UCSD-AML1 (cell line): ENCODE measurements at regions not wholly inside any gene's neighbourhood (a gene's known extent, or its start where the extent isn't known, plus 50 kb on each side); places are given as distances from the start of the nearest gene placed in this dataset.

Source experiments
- DNase-seq: peaks from one replicate; lab custom pipeline; 2025; ENCODE audit not compliant: unreplicated experiment; lab: John Stamatoyannopoulos, UW

DNA sequence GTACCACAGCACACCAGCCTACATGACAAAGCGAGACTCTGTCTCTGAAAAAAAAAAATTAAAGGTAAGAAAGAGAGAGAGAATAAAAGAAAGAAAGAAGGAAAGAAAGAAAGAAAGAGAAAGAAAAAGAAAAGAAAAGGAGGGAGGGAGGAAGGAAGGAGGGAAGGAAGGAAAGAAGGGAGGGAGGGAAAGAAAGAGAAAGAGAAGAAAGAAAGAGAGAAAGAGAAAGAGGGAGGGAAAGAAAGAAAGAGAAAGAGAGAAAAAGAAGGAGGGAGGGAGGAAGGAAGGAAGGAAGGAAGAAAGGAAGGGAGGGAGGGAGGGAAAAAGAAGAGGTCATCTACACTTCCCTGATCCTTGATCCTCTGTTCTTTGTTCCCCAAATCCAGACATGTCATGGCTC is 104.8 kb upstream of the GJB5 start:
- DNase-seq, result no peak

DNA sequence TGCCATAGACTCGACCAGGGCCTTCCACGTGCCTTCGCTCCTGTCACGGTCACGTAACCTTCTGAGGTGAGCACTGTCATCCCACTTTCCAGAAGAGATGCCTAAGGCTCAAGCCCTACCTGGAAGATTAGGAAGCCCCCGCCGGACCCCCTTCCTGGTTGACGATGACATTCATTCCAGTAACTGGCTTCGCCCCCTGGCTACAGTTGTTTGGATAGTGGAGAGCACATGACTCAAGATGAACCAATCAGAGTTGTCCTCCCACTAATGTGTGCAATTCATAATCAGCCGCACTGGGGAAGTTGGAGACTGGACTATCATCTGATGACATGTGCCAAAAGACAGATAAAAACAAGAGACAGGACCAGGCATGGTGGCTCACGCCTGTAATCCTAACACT is 104.0 kb upstream of the GJB5 start:
- no peak for DNase-seq

DNA sequence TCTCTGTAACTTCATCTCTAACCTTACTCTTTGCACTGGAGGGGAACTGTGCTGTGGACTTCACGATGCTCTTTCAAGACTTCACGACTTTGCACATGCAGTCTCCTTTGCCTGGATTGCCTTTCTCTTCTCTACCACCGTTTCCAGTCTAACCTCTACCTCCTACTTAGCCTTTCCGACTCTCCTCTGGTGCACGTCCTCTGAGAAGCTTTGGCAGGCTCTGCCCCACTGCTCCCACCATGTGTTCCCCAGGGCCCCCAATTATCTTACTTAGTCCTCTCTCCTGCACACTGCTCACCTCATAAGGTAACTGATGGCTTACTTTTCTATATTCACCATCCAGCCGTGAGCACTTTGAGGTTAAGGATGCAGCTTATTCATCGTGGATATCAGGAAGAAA is 101.7 kb upstream of the GJB5 start:
- DNase-seq, result no peak

DNA sequence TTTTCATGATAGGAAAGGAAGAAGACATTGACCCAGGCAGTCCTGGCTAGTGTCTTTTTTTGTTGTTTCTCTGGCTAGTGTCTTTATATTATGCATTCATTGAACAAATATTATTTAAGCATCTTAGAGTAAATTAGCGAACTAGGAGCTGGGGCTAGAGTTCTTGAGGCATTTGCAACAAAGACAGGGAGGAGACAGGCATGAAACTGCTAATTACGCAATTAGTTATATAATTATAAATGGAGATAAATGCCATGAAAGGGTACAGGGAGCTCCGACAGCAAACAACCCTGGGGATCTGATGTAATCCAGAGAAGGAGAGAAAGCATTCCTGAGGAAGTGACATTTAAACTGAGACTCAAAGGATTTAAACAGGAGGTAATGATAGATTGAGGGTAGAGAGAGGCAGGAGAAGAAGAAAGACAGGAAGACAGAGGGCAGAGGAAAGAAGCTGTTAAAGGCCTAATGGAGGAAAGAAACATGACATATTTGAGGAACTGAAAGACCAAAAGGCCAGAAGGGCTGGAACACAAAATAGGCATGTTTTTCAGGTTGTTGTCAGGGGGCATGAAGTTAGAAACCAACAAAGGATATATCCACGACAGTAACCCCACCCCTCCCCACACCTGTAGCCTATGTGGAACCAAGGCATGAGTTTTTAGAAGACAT is 99.5 kb upstream of the GJB5 start:
- no peak for DNase-seq

DNA sequence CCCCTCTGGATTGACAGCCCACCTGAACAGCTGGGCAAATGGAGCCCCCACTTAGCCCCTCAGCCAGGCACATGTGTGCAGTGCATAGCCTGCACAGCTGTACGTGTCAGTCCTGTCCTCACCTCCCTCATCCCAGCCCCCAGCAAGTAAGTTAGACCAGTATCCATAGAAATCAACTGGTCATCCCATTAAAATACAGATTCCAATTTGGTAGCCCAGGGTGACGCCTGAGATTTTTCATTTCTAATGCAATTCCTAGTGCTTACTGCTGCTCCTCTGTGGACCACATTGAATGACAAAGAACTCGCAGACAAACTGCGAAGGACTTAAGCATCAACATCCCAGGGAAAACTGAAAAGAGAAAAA is 99.0 kb upstream of the GJB5 start:
- DNase-seq, result no peak

DNA sequence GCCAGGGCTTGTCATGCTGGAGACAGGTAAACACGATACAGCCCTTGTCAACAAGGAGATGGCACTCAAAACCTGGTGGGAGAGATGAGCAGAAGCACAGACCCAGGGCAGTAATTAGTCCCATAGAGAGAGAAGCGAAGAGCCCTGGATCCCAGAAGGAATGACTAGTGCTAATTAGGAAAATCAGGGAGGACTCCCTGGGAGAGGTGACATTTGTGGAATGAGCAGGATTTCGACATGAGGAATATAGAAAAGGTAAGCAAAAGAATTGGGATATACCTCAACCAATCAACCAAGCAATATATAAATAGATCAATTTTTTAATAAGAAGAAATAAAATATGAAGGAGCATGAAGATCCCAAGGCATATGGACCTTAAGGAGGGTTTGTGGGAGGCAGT is 98.5 kb upstream of the GJB5 start:
- DNase-seq, result no peak

DNA sequence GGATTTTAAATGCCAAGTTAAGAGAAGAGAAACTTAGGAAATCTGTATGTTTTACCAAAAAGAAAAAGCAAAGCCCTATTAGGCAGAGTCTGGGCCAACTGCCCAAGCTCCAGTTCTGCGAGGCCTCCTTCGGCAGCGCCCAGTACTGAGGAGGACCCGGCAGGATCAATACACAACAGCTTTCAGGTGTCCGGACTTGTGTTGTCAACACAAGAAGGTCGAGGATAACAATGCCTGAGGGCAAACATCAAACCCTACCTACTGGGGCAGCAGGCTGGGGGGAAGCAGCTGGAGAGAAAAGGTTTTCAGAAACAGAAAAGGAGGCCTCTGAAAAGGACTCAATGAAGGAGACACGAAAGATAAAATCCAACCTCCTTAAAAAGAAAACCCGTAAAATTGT is 98.1 kb upstream of the GJB5 start:
- DNase-seq, result no peak

DNA sequence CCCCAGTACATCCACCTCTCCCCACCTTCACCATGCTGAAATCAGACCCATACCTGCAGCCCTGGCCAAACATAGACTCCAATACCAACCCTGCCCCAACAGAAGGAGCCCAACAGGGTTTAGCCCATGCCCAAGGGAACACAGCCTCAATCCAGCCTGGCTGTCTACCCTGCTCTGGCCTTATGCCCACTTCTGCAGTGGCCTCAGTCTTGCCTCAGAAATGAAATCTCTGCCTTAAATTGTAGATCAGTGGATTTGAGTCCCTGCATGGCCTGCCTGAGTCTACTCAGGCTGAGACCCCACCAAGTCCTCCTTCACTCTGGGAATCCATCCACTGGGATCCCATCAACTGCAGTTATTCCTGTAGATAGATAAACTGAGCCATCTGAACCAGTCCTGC is 97.6 kb upstream of the GJB5 start:
- DNase-seq, result no peak

DNA sequence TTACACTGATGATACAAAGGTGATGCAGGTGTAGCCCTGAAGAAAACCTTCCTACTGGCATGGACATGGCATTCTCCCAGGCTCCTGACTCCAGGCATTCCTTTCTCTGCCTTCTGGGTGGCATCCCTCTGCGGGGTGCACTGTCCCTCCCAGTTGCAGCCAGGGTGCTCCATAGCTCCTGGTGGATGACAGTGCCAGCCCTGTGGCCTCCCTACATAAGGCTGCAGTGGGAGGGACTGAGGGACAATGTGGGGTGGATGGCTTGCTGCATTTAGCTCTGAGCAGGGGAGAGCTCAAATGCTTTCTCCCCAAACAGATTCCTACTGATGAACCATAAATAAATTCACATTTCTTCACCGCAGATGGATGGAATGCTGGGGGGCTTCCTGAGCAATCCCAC is 97.0 kb upstream of the GJB5 start:
- no peak for DNase-seq

DNA sequence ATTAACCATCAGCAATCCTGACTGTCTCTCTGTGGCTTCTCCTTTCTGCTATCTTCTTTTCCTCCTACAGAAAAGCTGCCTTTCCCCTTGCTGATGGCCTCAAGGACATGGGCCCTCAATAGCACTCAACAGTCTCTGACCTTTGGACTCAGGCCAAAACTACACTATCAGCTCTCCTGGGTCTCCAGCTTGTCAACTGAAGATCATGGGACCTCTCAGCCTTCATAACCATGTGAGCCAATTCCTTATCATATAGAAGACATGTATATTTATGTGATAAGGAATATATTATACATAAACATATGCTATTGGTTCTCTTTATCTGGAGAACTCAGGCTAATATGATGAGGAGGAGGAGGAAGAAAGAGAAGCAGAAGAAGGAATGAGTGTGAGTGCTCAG is 91.8 kb upstream of the GJB5 start:
- no peak for DNase-seq

DNA sequence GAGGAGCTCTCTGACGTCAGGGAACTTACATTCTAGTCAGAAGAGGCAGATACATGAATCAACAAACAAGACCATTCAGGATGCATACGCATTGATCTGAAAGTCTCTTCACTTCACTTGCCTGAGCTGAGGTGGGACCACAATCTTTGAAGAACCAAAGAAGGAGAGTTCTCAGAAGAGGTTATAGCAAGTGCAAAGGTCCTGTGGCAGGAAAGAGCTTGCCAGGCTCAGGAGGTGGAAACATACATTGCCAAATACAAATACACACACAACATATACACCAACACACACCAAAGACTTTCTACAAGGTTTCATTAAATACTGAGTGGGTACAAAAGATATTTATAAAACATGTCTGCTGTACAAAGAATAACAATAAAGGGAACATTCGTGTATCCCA is 86.8 kb upstream of the GJB5 start:
- no peak for DNase-seq

DNA sequence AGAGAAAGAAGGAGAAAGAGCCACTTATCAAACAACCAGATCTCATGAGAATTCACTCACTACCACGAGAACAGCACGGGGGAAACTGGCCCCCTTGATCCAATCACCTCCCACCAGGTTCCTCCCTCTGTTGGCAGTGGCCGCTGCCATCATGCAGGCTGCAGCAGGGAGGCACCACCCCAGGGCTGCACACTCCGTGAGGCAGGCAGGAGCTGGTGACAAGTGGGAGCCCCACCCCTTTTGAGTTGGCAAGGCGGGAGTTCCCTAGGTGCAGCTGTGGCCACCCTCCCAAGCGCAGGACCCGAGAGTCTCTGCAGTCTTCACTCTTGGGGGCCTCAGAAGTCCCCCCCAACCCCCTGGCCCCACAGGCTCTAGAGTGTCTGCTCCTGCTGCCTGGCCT is 83.9 kb upstream of the GJB5 start:
- DNase-seq, result no peak

DNA sequence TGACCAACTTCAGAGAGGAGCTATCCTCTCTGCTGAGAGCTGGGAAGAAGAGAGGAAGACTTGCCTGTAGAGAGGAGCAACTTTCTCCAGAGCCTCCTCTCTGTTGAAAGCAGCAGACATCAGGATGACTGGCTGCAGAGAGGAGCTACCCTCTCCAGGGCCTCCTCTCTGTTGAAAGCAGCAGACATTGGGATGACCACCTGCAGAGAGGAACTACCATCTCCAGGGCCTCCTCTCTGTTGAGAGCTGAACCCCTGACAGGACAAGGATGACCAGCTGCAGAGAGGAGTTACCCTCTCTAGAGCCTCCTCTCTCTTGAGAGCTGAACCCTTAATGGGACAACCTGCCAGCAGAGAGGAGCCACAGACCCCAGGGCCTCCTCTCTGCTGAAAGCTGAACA is 83.0 kb upstream of the GJB5 start:
- no peak for DNase-seq

DNA sequence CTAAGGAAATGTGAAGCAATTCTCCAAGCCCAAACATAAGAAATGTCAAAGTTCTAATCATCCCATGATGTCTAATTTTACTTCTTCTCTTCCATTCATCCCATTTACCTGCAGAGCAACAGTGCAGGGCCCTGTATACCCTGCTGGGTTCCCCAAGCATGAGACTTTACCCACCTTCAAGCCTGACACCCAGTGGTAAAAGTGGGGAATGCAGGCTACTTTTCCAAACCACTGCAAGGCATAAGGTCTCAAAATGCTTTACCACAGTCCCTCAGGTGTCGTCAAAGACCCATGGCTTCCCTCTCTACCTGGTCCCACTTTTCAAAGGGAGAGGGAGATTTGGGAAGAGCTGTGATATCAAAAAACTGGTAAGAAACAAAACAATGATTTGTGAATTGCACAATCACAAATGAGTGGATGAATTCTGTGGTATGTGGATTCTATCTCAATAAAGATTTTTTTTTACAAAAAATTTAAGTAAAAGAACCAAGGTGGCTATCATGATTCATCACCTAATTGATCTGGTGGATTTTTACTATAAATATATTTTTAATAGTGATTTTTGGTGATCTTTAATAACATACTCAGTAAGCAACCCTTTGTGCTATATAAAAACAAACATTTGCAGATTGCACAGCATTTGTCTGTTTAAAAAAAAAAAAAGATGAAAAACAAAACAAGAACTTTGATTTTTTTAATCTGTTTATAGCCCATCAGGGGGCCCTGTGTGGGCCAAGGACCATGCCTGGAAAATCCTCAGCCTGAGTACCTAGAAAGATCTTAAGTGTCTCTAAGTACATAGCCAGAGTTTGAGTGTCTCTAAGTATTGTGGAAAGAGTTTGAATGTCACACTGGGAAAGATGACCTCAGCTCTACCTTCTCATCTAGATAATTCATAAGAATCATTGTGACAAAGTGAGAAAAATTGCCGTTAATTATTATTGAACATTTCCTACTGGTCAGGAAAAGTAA is 73.1 kb upstream of the GJB5 start:
- DNase-seq, result peak; percentile 15

DNA sequence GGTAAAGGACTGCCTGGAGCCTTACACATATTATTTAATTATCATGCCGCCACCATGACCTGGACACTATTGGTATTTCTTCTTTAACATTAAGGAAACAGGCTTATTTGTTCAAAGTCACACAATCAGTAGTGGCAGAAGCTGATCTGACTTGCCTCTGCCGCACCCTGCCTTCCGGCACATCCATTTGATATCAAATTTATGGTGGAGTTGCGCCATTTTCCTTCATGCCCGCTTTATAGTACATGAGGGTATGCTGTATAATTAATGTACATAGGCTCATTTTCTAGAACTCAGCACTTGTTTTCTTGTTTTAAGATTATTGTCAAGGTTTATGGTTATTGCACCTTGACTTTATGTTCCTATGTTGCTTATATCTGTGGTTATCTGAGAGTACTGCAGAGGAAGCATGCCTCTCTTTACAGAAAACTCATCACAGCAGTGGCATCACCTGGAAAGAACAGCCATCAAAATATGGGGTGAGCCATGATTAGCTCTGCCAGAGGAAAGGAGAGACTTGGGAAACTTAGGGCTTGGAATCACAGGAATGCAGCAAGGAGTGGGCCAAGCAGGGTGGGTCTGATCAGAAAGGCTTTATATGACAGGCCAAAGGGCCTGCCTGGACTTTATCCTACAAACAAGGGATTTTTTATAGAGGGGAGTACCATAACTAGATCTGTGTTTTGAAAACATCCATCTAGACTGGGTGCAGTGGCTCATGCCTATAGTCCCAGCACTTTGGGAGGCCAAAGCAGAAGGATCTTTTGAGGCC is 72.2 kb upstream of the GJB5 start:
- no peak for DNase-seq

DNA sequence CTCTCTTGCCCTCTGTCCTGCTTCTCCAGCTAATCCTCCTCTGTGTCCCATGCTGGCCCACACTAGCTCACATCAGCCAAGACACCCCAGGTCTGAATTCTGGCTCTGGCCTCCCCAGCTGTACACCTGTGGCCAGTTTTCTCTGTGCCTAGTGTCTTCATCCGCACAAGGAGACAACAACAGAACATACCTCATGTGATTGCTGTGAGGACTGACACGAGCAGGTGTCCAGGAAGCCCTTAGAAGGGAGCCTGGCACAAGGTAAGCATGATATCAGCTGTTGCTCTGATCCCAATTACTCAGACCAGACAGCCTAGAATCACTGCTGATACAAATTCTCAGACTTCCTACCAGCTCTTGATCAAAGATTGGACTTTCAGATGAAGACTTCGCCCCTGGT is 71.2 kb upstream of the GJB5 start:
- no peak for DNase-seq

DNA sequence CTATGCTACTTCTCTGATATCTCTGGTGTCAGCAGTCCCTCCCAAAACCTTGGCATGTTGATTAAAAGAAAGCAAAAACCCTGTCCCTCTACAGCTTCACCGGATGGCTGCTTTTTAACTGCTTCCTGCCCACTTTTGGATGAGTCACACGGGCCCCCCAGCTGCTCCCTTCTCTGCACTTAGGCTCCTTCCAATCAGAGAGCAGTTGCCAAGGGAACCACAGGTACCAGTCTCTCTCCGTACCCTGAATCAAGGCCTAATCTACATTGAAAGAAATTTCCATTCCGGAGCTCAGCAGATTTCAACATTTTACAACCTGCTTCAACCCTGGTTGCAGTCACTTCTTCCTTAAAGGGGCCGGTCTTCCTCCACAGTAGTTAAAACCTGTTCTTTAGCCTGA is 70.6 kb upstream of the GJB5 start:
- no peak for DNase-seq

DNA sequence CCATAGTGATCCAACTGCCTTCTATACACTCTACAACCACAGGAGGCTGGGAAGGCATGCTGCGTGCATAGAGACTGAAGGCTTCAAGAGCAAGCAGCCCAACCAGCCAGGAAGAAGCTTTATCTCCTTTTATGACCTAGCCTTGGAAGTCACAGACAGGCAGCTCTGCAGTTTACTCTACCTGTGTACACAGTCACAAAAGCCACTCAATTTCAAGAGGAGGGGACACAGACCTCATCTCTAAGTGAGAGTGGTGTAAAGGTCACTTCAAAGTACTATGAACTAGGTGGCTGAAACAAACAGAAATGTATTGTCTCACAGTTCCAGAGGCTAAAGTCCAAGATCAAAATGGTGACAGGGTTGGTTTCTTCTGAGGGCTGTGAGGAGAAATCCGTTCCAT is 69.6 kb upstream of the GJB5 start:
- no peak for DNase-seq

DNA sequence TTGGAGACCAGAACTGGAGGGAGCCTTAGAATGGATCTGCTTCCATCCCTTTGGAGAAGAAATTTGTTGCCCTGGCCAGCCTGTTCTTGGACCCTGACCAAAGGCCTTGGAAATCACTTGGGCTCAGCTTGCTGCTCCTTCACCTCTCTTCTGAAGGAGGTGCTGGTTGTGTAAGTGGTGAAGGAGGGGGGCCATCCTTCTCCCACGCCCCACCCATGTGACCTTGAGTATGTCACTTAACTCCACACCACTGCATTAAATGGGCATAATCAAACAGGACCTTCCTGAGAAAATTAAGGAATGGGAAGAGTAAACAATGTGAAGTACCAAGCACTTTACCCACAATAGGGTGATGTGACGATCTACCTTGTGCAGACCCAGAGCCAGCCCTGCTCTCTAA is 68.3 kb upstream of the GJB5 start:
- no peak for DNase-seq

DNA sequence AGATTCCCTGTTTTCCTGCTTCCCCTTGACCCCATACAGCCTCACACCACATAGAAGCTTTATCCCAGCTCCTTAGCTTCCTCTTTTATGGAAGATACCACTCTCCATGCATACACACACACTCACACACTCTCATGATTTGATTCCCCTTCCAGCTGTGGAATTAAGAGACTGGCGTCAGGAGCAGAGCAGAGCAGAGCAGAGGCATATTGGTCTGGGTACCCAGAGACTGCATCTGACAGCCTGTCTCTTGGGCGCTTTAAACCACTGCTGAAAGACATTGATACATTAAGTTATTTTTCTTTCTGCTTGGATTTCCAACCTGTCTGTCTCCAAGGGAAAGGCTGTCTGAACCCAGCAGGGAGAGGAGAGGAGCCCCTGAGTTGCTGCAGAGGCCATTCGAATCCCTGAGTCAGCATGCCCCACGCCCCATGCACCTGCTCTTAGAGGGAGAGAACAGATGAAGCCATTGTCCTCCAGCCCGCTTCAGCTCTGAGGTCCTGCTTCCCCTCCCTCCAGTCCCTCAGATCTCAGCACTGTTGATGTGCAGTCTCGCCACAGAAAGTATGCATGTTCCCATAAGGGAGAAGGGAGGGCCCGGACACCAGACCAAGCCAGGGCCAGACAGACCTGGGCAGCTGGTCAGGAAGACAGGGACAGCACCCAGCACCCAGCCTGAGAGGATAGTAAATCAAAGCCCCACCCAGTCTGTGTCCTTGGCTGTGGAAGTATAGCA is 66.7 kb upstream of the GJB5 start:
- no peak for DNase-seq

DNA sequence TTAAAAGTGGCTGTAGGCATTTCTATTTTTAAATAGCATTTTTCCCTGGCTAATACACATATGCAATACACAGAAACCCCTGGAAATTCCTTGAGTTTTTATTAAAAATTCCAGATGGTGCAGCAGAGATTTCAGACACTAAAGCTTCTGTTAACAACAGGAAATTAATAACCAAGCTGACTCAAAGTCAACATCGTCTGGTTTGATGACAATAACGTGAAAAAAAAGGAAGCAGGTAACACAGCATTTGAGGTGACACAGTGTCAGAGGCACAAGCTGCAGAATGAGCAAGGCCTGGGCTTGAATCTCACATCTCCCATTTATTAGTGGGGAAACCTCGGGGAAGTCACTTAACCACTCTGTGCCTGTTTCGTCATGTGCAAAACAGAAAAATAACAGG is 64.6 kb upstream of the GJB5 start:
- no peak for DNase-seq
